Activated CD4-positive, alpha-beta T cell treated with anti-CD3 and anti-CD28 coated beads for 36 hours (primary cell): ENCODE measurements at regions not wholly inside any gene's neighbourhood (a gene's known extent, or its start where the extent isn't known, plus 50 kb on each side); places are given as distances from the start of the nearest gene placed in this dataset.

Experiments
- ATAC-seq: fragments of 200-7000 bp; cut with Tn5 transposase; one replicate; pipeline ENCODE4 v1.10.0; 2021; ENCODE audit warnings: mild to moderate bottlenecking, moderate library complexity
- CTCF ChIA-PET: fragments of 350-600 bp; sonication (Branson Sonifier 250); formaldehyde crosslinking; loops from one replicate; lab custom pipeline; 2021; ENCODE audit warnings: antibody characterized with exemption; lab: Charles Lee
- POLR2A ChIA-PET: fragments of 350-600 bp; sonication (Branson Sonifier 250); formaldehyde crosslinking; loops from one replicate; lab custom pipeline; 2021; ENCODE audit warnings: antibody characterized with exemption, inconsistent platforms; lab: Charles Lee
- DNase-seq: peaks from one replicate; pipeline ENCODE4 v3.0.0-alpha.2; 2020
- H3K27ac Mint-ChIP-seq: one replicate; pipeline ENCODE4 v1.8.0; 2021; ENCODE audit warnings: mixed read lengths
- H3K27me3 Mint-ChIP-seq: one replicate; pipeline ENCODE4 v1.8.0; 2021; ENCODE audit warnings: mixed read lengths
- H3K36me3 Mint-ChIP-seq: one replicate; pipeline ENCODE4 v1.8.0; 2021; ENCODE audit warnings: low read depth, mixed read lengths
- H3K4me1 Mint-ChIP-seq: one replicate; pipeline ENCODE4 v1.8.0; 2021; ENCODE audit warnings: mixed read lengths
- H3K4me3 Mint-ChIP-seq: one replicate; pipeline ENCODE4 v1.8.0; 2021; ENCODE audit warnings: mild to moderate bottlenecking, moderate library complexity, mixed read lengths
- H3K9me3 Mint-ChIP-seq: one replicate; pipeline ENCODE4 v1.8.0; 2021; ENCODE audit warnings: low read depth, mixed read lengths
- intact Hi-C, 2 experiments: fragments of 100-400 bp; cut with DNase I in 1 of 2; cut with micrococcal nuclease in 1 of 2; formaldehyde crosslinking; loops; one replicate each; pipeline versions ENCODE4 v1.14.2 to v1.15.1; 2022 to 2024; cut with DNase I, micrococcal nuclease

GRCh38 chr5:77928776-77929300 is 152.7 kb upstream of the TBCA start:
- peaks cover 2% of the 10 kb centered on the region for H3K9me3 Mint-ChIP-seq
- peaks cover 18% of the 10 kb centered on the region for H3K4me1 Mint-ChIP-seq
- H3K27ac Mint-ChIP-seq: no peak overlapping the region
- intact Hi-C loops: no loop called here
- ATAC-seq (no peak), DNase-seq (no peak)
- CTCF ChIA-PET: no interaction called here
- peaks cover 10% of the 10 kb centered on the region for H3K27me3 Mint-ChIP-seq
- POLR2A ChIA-PET: no interaction called here
- no peaks in the 10 kb centered on the region for H3K36me3 Mint-ChIP-seq
- no peak overlapping the region for H3K4me3 Mint-ChIP-seq

DNA sequence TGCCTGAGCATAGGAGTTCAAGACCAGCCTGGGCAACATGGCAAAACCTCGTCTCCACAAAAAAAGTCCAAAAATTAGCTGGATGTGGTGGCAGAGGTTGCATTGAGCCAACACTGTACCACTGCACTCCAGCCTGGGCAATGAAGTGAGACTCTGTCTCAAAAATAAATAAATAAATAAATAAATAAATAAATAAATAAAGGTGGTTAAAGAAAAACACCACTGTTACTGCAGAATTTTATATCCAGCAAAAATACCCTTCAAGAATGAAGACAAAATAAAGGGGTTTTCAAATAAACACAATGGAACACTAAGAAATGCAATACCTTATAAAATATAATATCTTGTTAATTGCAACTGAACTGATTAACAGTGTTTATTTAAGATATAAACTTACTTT is 150.2 kb upstream of the TBCA start:
- no peak overlapping the region for H3K4me3 Mint-ChIP-seq
- H3K27me3 Mint-ChIP-seq: peaks cover 7% of the 10 kb centered on the region
- no peaks in the 10 kb centered on the region for H3K36me3 Mint-ChIP-seq
- ChIA-PET CTCF (interaction anchor here (0.7 to 1.7 kb wide), 2 partner anchors 137 to 443 kb away, joined by 3 to 5 read pairs; no protein-coding TSS in a partner anchor), POLR2A (no interaction called here)
- no peak for ATAC-seq
- peaks cover 18% of the 10 kb centered on the region for H3K4me1 Mint-ChIP-seq
- no peak for DNase-seq
- no peak overlapping the region for H3K27ac Mint-ChIP-seq
- peaks cover 2% of the 10 kb centered on the region for H3K9me3 Mint-ChIP-seq
- intact Hi-C loops: no loop called here

DNA sequence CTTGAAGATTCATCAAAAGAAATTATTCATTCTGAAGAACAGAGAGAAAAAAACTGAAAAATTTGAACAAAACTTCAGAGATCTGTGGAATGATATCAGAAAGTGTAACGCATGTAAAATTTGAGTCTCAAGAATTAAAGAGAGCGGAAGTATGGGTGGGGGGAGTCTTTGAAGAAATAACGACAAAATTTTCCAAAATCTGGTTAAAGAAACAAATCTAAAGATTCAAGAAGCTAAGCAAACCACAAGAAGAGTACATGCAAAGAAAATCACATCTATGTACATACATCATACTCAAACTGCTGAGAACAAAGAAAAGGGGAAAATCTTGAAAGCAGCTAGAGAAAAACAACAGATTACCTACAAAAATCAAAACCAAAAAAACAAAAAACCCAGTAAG is 149.4 kb upstream of the TBCA start:
- DNase-seq (no peak), ATAC-seq (no peak)
- peaks cover 2% of the 10 kb centered on the region for H3K9me3 Mint-ChIP-seq
- intact Hi-C loops: no loop called here
- peaks cover 7% of the 10 kb centered on the region for H3K27me3 Mint-ChIP-seq
- POLR2A ChIA-PET: no interaction called here
- H3K4me1 Mint-ChIP-seq: peaks cover 18% of the 10 kb centered on the region
- peak overlapping the region; percentile 37 for H3K27ac Mint-ChIP-seq
- H3K4me3 Mint-ChIP-seq: peak overlapping the region; percentile 15
- CTCF ChIA-PET: interaction anchor here (0.6 to 1.7 kb wide), 5 partner anchors 10 to 770 kb away, joined by 3 to 6 read pairs (median 3); no protein-coding TSS in a partner anchor
- no peaks in the 10 kb centered on the region for H3K36me3 Mint-ChIP-seq

- ChIA-PET POLR2A (no interaction called here), CTCF (no interaction called here)
- Mint-ChIP-seq H3K27ac (no peak overlapping the region), H3K4me3 (no peak overlapping the region), H3K9me3 (peaks cover 2% of the 10 kb centered on the region), H3K27me3 (peaks cover 7% of the 10 kb centered on the region), H3K4me1 (peaks cover 18% of the 10 kb centered on the region), H3K36me3 (no peaks in the 10 kb centered on the region)
- DNase-seq (no peak), ATAC-seq (no peak)
- intact Hi-C loops: no loop called here
Observed at GRCh38 chr5:77924081-77924480, 147.9 kb upstream of the TBCA start.

DNA sequence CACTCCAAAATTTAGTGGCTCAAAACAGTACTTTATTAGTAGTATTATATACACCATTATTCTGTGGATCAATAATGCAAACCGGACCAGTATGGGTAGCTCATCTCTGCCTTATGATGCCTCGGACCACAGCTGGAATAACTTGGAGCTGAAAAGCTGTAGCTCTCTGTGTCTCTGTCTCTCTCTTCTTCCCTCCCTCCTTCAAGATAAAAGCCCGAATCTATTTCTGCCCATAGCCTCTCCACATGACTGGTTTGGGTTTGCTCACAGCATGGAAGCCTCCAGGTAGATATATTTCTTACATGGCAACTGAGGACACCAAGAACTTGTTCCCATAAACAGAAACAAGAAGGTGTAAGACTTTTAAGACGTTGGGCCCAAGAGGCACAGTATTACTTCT is 147.5 kb upstream of the TBCA start:
- H3K4me1 Mint-ChIP-seq: peaks cover 18% of the 10 kb centered on the region
- ChIA-PET CTCF (no interaction called here), POLR2A (no interaction called here)
- no peaks in the 10 kb centered on the region for H3K36me3 Mint-ChIP-seq
- no peak overlapping the region for H3K27ac Mint-ChIP-seq
- no peak for ATAC-seq
- intact Hi-C loops: no loop called here
- peaks cover 6% of the 10 kb centered on the region for H3K27me3 Mint-ChIP-seq
- no peak overlapping the region for H3K4me3 Mint-ChIP-seq
- no peak for DNase-seq
- peaks cover 2% of the 10 kb centered on the region for H3K9me3 Mint-ChIP-seq

DNA sequence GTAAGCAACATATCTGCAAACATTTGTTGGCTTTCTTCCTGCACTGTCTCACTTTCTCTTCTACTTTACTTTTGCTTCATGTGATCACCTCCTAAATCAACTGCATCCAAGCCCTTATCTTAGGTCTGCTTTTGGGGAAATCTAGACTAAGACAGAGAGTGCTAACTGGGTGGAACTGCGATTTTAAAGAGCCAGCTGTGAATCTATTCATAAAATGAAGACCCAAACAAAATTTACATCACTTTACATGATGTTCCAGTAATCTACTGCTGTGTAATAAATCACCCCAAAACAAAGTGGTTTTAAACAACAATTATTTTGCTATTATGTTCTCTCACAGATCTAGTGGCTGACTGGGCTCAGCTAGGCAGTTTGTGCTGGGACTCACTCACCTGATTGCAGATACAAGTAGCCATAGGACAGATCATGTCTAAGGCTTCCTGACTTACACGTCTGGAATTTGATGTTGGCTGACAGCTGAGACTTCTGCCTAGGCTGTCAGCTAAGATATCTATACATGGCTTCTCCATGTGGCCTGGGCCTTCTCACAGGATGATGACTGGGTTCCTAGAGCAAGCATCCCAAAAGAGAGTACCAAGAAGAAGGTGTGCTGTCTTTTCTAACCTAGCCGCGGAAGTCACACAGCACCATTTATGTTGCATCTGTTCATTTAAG is 145.1 kb upstream of the TBCA start:
- ChIA-PET POLR2A (interaction anchor here (0.7 kb wide), 1 partner anchor 97 kb away, joined by 3 read pairs; no protein-coding TSS in a partner anchor), CTCF (no interaction called here)
- H3K27me3 Mint-ChIP-seq: peaks cover 3% of the 10 kb centered on the region
- H3K4me1 Mint-ChIP-seq: peaks cover 15% of the 10 kb centered on the region
- intact Hi-C loops: no loop called here
- no peaks in the 10 kb centered on the region for H3K36me3 Mint-ChIP-seq
- ATAC-seq (no peak), DNase-seq (no peak)
- no peak overlapping the region for H3K4me3 Mint-ChIP-seq
- H3K27ac Mint-ChIP-seq: no peak overlapping the region
- no peaks in the 10 kb centered on the region for H3K9me3 Mint-ChIP-seq

DNA sequence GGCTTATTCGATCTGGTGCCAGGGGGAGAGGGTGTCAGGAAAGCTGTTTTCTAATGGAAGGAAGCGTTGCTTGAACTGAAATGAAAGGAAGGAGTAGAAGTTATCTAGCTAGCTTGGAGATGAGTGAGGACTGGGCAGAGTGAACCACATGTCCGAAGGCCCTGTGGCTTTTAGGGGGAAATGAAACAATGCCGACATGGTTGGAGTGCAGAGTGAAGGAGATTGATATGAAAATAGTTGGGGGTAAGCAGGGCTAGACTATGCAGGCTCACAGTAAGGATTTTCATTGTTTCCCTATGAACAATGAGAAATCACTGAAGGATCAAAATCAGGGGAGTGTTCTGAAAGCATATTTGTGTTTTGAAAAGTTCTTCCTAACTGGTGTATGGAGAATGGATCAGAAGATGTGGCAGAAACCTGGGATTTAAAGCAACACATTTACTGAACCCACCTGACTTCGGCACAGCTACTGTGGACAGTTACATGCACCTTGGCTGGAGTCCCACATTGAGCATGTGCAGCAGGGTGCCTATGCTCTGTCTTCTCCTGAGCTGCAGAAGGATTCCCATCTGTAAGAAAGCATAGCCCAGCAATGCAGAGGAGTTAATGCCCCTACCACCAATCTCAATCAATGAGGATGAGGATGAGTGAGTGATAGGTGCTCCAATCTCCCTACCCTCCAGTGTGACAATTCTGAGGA is 144.4 kb upstream of the TBCA start:
- H3K36me3 Mint-ChIP-seq: no peaks in the 10 kb centered on the region
- H3K4me3 Mint-ChIP-seq: no peak overlapping the region
- ChIA-PET POLR2A (interaction anchor here (0.7 kb wide), 1 partner anchor 96 kb away, joined by 3 read pairs; no protein-coding TSS in a partner anchor), CTCF (interaction anchor here (0.6 kb wide), 1 partner anchor 62 kb away, joined by 3 read pairs; no protein-coding TSS in a partner anchor)
- H3K27ac Mint-ChIP-seq: no peak overlapping the region
- intact Hi-C loops: no loop called here
- H3K4me1 Mint-ChIP-seq: peaks cover 12% of the 10 kb centered on the region
- H3K27me3 Mint-ChIP-seq: peaks cover 1% of the 10 kb centered on the region
- no peaks in the 10 kb centered on the region for H3K9me3 Mint-ChIP-seq
- no peak for ATAC-seq
- DNase-seq: no peak

- Mint-ChIP-seq H3K27me3 (peaks cover 11% of the 10 kb centered on the region), H3K4me3 (no peak overlapping the region), H3K27ac (no peak overlapping the region), H3K36me3 (no peaks in the 10 kb centered on the region), H3K9me3 (peaks cover 7% of the 10 kb centered on the region), H3K4me1 (no peaks in the 10 kb centered on the region)
- intact Hi-C loops: no loop called here
- ATAC-seq (no peak), DNase-seq (no peak)
- POLR2A ChIA-PET: no interaction called here
- CTCF ChIA-PET: no interaction called here
Observed at GRCh38 chr5:77915346-77915745, 139.2 kb upstream of the TBCA start.

GRCh38 chr5:77912721-77913120 is 136.6 kb upstream of the TBCA start:
- ATAC-seq (no peak), DNase-seq (no peak)
- Mint-ChIP-seq H3K27me3 (peaks cover 11% of the 10 kb centered on the region), H3K4me3 (no peak overlapping the region), H3K4me1 (no peaks in the 10 kb centered on the region), H3K36me3 (no peaks in the 10 kb centered on the region), H3K27ac (no peak overlapping the region), H3K9me3 (peaks cover 7% of the 10 kb centered on the region)
- ChIA-PET CTCF (interaction anchor here (0.6 kb wide), 1 partner anchor 1954 kb away, joined by 3 read pairs; no protein-coding TSS in a partner anchor), POLR2A (no interaction called here)
- intact Hi-C loops: no loop called here

- intact Hi-C loops: no loop called here
- Mint-ChIP-seq H3K9me3 (peaks cover 7% of the 10 kb centered on the region), H3K4me1 (no peaks in the 10 kb centered on the region), H3K27ac (no peak overlapping the region), H3K27me3 (peaks cover 11% of the 10 kb centered on the region), H3K4me3 (no peak overlapping the region), H3K36me3 (no peaks in the 10 kb centered on the region)
- ChIA-PET CTCF (no interaction called here), POLR2A (no interaction called here)
- ATAC-seq (no peak), DNase-seq (no peak)
Observed at GRCh38 chr5:77910602-77911188, 134.6 kb upstream of the TBCA start.

- Mint-ChIP-seq H3K4me3 (no peak overlapping the region), H3K9me3 (peaks cover 5% of the 10 kb centered on the region), H3K27ac (no peak overlapping the region), H3K4me1 (no peaks in the 10 kb centered on the region), H3K36me3 (no peaks in the 10 kb centered on the region), H3K27me3 (peaks cover 14% of the 10 kb centered on the region)
- POLR2A ChIA-PET: no interaction called here
- DNase-seq (no peak), ATAC-seq (no peak)
- intact Hi-C loops: no loop called here
- CTCF ChIA-PET: no interaction called here
Observed at GRCh38 chr5:77909237-77909636, 133.1 kb upstream of the TBCA start.
